ENCODE measurements at regions not wholly inside any gene's neighbourhood (a gene's known extent, or its start where the extent isn't known, plus 50 kb on each side); places are given as distances from the start of the nearest gene placed in this dataset.

GRCh38 chr2:220356076-220356475 lies 728.6 kb downstream of the SLC4A3 start:
- TF ChIP-seq CTCF (IDR thresholded peaks at IDR 0.05; ENCODE audit: low read length) = no peak
- no peak for TF ChIP-seq EZH2 (IDR thresholded peaks at IDR 0.05; ENCODE audit: borderline replicate concordance, low read length)

All from OCI-LY1 (cell line).